Bronchial epithelial cell (primary cell): ENCODE measurements at regions not wholly inside any gene's neighbourhood (a gene's known extent, or its start where the extent isn't known, plus 50 kb on each side); places are given as distances from the start of the nearest gene placed in this dataset.

Experiments
- DNase-seq: peaks from one replicate; pipeline ENCODE4 v3.0.0-alpha.2; 2010; ENCODE audit warnings: low read depth
- FAIRE-seq: peaks from 2 replicates; lab custom pipeline; 2011; peaks lifted over from hg19 to GRCh38; lab: Jason Lieb, UNC
- H3K27me3 ChIP-seq: 2 replicates; pipeline ENCODE4 v1.5.1; 2011; ENCODE audit warnings: low read length; ENCODE audit not compliant: control insufficient read depth, insufficient read depth
- H3K36me3 ChIP-seq: 2 replicates; pipeline ENCODE4 v1.5.1; 2011; ENCODE audit warnings: low read length; ENCODE audit not compliant: control insufficient read depth, insufficient read depth
- H3K4me3 ChIP-seq: 2 replicates; pipeline ENCODE4 v1.5.1; 2011; ENCODE audit warnings: mild to moderate bottlenecking, low read depth, low read length, control low read depth
- CTCF ChIP-seq: IDR thresholded peaks from 2 replicates; pipeline ENCODE4 v1.5.1; 2011; ENCODE audit warnings: mild to moderate bottlenecking, moderate library complexity, low read length, control low read depth, inconsistent platforms; ENCODE audit not compliant: insufficient read depth, severe bottlenecking

DNA sequence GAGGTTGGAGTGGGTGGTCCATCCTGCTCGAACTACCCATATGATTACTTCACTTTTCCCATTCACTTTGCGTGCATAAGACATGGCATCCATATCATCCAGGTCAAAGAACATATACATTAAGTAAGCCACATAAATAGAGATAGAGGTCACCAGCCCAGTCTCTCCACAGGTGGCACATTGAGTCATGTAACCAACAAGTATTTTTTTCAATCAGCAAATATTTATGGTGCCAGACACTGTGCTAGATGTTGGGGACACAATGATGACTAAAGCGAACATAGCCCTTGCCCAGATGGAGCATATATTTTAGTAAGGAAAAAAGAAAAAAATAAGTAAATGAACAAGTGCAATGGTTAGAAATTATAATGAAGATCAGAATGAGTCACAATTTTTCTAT is 83.6 kb upstream of the LCLAT1 start:
- TF ChIP-seq CTCF = no peak
- no peak for DNase-seq
- FAIRE-seq = no peak

DNA sequence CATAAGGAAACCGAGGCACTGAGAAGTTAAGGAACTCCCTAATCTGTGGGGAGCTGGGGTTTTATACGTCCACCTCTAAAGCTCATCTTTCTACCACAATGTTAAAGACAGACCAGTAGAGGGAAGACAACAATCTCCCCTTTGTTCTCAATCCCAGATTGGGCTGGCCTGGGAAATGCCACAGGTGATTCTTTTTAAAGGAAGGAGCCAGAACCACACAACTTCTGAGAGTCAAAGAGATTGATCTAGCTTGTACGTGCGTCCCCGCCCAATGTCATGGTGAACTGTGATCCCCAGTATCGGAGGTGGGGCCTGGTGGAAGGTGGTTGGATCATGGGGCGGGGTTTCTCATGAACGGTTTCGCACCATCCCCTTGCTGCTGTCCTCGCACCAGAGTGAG is 81.8 kb upstream of the LCLAT1 start:
- Histone ChIP-seq H3K27me3 (peaks cover 2% of the 10 kb centered on the region), H3K4me3 (no peak overlapping the region), H3K36me3 (no peaks in the 10 kb centered on the region)
- no peak for DNase-seq
- TF ChIP-seq CTCF = no peak
- FAIRE-seq = no peak

More for the DNA sequence above, 83.6 kb upstream of the LCLAT1 start:
- H3K27me3 ChIP-seq = peaks cover 2% of the 10 kb centered on the region
- no peaks in the 10 kb centered on the region for H3K36me3 ChIP-seq
- no peak overlapping the region for H3K4me3 ChIP-seq

- TF ChIP-seq CTCF = no peak
- peaks cover 4% of the 10 kb centered on the region for H3K27me3 ChIP-seq
- FAIRE-seq (no peak), DNase-seq (no peak)
- H3K4me3 ChIP-seq = no peak overlapping the region
- H3K36me3 ChIP-seq = no peaks in the 10 kb centered on the region
Observed at GRCh38 chr2:30366199-30366691, 80.8 kb upstream of the LCLAT1 start.

DNA sequence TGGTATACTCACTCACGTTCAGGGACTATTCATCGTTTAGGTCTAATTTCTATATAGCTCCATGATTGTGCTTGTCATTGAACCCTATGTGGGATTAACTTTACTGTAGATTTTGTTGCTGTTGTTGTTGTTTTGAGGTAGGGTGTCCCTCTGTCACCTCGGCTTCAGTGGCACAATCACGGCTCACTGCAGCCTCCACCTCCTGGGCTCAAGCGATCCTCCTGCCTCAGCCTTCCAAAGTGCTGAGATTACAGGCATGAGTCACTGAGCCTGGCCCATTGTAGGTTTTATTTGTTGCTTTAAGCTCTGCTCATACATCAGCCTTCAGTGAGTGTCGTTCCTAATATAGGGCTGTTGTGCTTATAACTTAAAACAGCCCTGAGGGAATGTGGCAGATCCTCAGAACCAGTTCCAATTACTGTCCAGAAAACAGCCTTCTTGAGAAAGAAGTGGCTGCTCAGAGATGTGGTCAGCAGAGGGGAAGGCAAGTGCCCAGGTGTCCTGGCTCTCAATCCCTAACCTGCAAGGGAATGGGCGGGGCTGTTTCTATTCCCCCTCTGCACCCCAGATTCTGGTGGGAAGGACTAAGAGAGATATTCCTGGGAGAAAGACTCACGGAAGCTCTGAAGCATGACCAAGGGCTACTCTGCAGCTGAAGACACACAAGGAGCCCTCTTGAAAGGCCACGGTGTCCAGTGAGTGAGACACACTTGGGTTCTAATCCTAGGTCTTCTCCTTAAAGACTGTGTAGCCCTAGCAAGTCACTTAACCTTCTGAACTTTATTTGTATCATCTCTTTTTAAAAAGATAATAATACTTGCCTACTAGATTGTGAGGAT is 79.6 kb upstream of the LCLAT1 start:
- Histone ChIP-seq H3K36me3 (no peaks in the 10 kb centered on the region), H3K4me3 (no peak overlapping the region), H3K27me3 (peaks cover 4% of the 10 kb centered on the region)
- TF ChIP-seq CTCF = no peak
- no peak for DNase-seq
- no peak for FAIRE-seq

GRCh38 chr2:30368258-30368657 is 78.8 kb upstream of the LCLAT1 start:
- DNase-seq (no peak), FAIRE-seq (no peak)
- Histone ChIP-seq H3K27me3 (peaks cover 4% of the 10 kb centered on the region), H3K36me3 (no peaks in the 10 kb centered on the region), H3K4me3 (no peak overlapping the region)
- no peak for TF ChIP-seq CTCF
